Progenitor cell of endocrine pancreas (in vitro differentiated cells): ENCODE measurements at regions not wholly inside any gene's neighbourhood (a gene's known extent, or its start where the extent isn't known, plus 50 kb on each side); places are given as distances from the start of the nearest gene placed in this dataset.

Source experiments
- DNase-seq: peaks from one replicate; pipeline ENCODE4 v3.0.0; 2021; ENCODE audit warnings: low spot score; ENCODE audit not compliant: unreplicated experiment
- H3K27ac Mint-ChIP-seq: 2 replicates; pipeline ENCODE4 v1.8.0; 2021; ENCODE audit warnings: mild to moderate bottlenecking, moderate library complexity, mixed read lengths
- H3K27me3 Mint-ChIP-seq: 2 replicates; pipeline ENCODE4 v1.8.0; 2021; ENCODE audit warnings: mixed read lengths
- H3K36me3 Mint-ChIP-seq: 2 replicates; pipeline ENCODE4 v1.8.0; 2022; ENCODE audit warnings: mixed read lengths; ENCODE audit not compliant: insufficient read depth
- H3K4me1 Mint-ChIP-seq: 2 replicates; pipeline ENCODE4 v1.8.0; 2021; ENCODE audit warnings: low read depth, mixed read lengths
- H3K4me3 Mint-ChIP-seq: 2 replicates; pipeline ENCODE4 v1.8.0; 2021; ENCODE audit warnings: low read depth, mild to moderate bottlenecking, moderate library complexity, mixed read lengths
- H3K9me3 Mint-ChIP-seq: 2 replicates; pipeline ENCODE4 v1.8.0; 2021; ENCODE audit warnings: low read depth, mixed read lengths
- CTCF ChIP-seq: fragments of 200-600 bp; sonication (generic); IDR thresholded peaks from one replicate; pipeline ENCODE4 v1.5.0; 2021; ENCODE audit warnings: antibody characterized with exemption, mild to moderate bottlenecking; ENCODE audit not compliant: unreplicated experiment

- H3K4me1 Mint-ChIP-seq, result peaks cover 6% of the 10 kb centered on the region
- no peaks in the 10 kb centered on the region for H3K36me3 Mint-ChIP-seq
- H3K9me3 Mint-ChIP-seq, result peaks cover 6% of the 10 kb centered on the region
- H3K27ac Mint-ChIP-seq, result no peak overlapping the region
- H3K4me3 Mint-ChIP-seq, result no peak overlapping the region
- DNase-seq, result no peak
- H3K27me3 Mint-ChIP-seq, result no peaks in the 10 kb centered on the region
- TF ChIP-seq CTCF, result no peak
Observed at GRCh38 chr1:221106616-221107015, 227.4 kb downstream of the HLX start.

GRCh38 chr1:221109930-221110329 lies 230.7 kb downstream of the HLX start:
- peaks cover 13% of the 10 kb centered on the region for H3K9me3 Mint-ChIP-seq
- no peak for DNase-seq
- no peaks in the 10 kb centered on the region for H3K36me3 Mint-ChIP-seq
- no peak overlapping the region for H3K4me3 Mint-ChIP-seq
- H3K4me1 Mint-ChIP-seq, result peaks cover 6% of the 10 kb centered on the region
- no peak for TF ChIP-seq CTCF
- no peak overlapping the region for H3K27ac Mint-ChIP-seq
- no peaks in the 10 kb centered on the region for H3K27me3 Mint-ChIP-seq

- no peak overlapping the region for H3K4me3 Mint-ChIP-seq
- no peaks in the 10 kb centered on the region for H3K36me3 Mint-ChIP-seq
- peaks cover 5% of the 10 kb centered on the region for H3K27me3 Mint-ChIP-seq
- no peak for TF ChIP-seq CTCF
- peaks cover 5% of the 10 kb centered on the region for H3K4me1 Mint-ChIP-seq
- no peak overlapping the region for H3K27ac Mint-ChIP-seq
- H3K9me3 Mint-ChIP-seq, result peaks cover 14% of the 10 kb centered on the region
- DNase-seq, result no peak
Observed at GRCh38 chr1:221117133-221117532, 237.9 kb downstream of the HLX start.

- Mint-ChIP-seq H3K4me3 (no peak overlapping the region), H3K36me3 (no peaks in the 10 kb centered on the region), H3K27me3 (peaks cover 5% of the 10 kb centered on the region), H3K9me3 (peaks cover 13% of the 10 kb centered on the region), H3K4me1 (peaks cover 5% of the 10 kb centered on the region), H3K27ac (no peak overlapping the region)
- no peak for DNase-seq
- no peak for TF ChIP-seq CTCF
Observed at GRCh38 chr1:221117548-221117951, 238.3 kb downstream of the HLX start.

GRCh38 chr1:221118176-221118937 lies 239.1 kb downstream of the HLX start:
- H3K27ac Mint-ChIP-seq, result no peak overlapping the region
- H3K9me3 Mint-ChIP-seq, result peaks cover 7% of the 10 kb centered on the region
- peaks cover 5% of the 10 kb centered on the region for H3K27me3 Mint-ChIP-seq
- H3K36me3 Mint-ChIP-seq, result no peaks in the 10 kb centered on the region
- DNase-seq, result no peak
- peaks cover 5% of the 10 kb centered on the region for H3K4me1 Mint-ChIP-seq
- no peak for TF ChIP-seq CTCF
- H3K4me3 Mint-ChIP-seq, result no peak overlapping the region
